SK-N-SH treated with all-trans-retinoic acid at 6 μM for 48 hours (cell line): ENCODE measurements at regions not wholly inside any gene's neighbourhood (a gene's known extent, or its start where the extent isn't known, plus 50 kb on each side); places are given as distances from the start of the nearest gene placed in this dataset.

Experiments used
- ATAC-seq: fragments of 200-7000 bp; cut with Tn5 transposase; 3 replicates; pipeline ENCODE4 v1.9.1; 2020; ENCODE audit warnings: mild to moderate bottlenecking, moderate library complexity
- ARNTL ChIP-seq: fragments of 450-650 bp; formaldehyde crosslinking; IDR thresholded peaks from 2 replicates; pipeline ENCODE4 v1.5.0; 2020; ENCODE audit warnings: low read depth, mild to moderate bottlenecking, moderate library complexity, borderline replicate concordance
- CSDC2 ChIP-seq: fragments of 250-450 bp; sonication (Bioruptor Pico); IDR thresholded peaks from 2 replicates; pipeline ENCODE4 v1.5.0; 2020; ENCODE audit warnings: mild to moderate bottlenecking, moderate library complexity
- ISL1 ChIP-seq: fragments of 250-450 bp; sonication (Bioruptor Pico); IDR thresholded peaks from 2 replicates; pipeline ENCODE4 v2.1.2; 2022; ENCODE audit warnings: mild to moderate bottlenecking, moderate library complexity
- PPARA ChIP-seq: fragments of 250-450 bp; sonication (Bioruptor Pico); IDR thresholded peaks from 2 replicates; pipeline ENCODE4 v1.5.0; 2020; ENCODE audit warnings: mild to moderate bottlenecking, borderline replicate concordance
- RARB ChIP-seq: fragments of 250-450 bp; sonication (Bioruptor Pico); IDR thresholded peaks from 2 replicates; pipeline ENCODE4 v1.8.0; 2021; ENCODE audit warnings: mild to moderate bottlenecking, moderate library complexity
- TCF4 ChIP-seq: fragments of 250-450 bp; sonication (Bioruptor Pico); IDR thresholded peaks from 2 replicates; pipeline ENCODE4 v1.8.0; 2021; ENCODE audit warnings: mild to moderate bottlenecking, moderate library complexity, borderline replicate concordance
- TSHZ2 ChIP-seq: fragments of 250-450 bp; sonication (Bioruptor Pico); IDR thresholded peaks from 2 replicates; pipeline ENCODE4 v1.5.0; 2020; ENCODE audit warnings: mild to moderate bottlenecking, moderate library complexity
- ZC3H10 ChIP-seq: fragments of 250-450 bp; sonication (Bioruptor Pico); IDR thresholded peaks from 2 replicates; pipeline ENCODE4 v1.5.1; 2021; ENCODE audit warnings: mild to moderate bottlenecking, moderate library complexity
- ZFP3 ChIP-seq: fragments of 250-450 bp; sonication (Bioruptor Pico); IDR thresholded peaks from 2 replicates; pipeline ENCODE4 v1.5.0; 2020; ENCODE audit warnings: mild to moderate bottlenecking, moderate library complexity
- ZFP30 ChIP-seq: fragments of 450-650 bp; formaldehyde crosslinking; IDR thresholded peaks from 2 replicates; pipeline ENCODE4 v1.5.0; 2022; ENCODE audit warnings: mild to moderate bottlenecking, moderate library complexity
- ZNF565 ChIP-seq: fragments of 450-650 bp; formaldehyde crosslinking; conservative IDR thresholded peaks from 2 replicates; pipeline ENCODE4 v1.5.0; 2020; ENCODE audit warnings: low read depth, mild to moderate bottlenecking, moderate library complexity
- ZNF8 ChIP-seq: fragments of 450-650 bp; formaldehyde crosslinking; IDR thresholded peaks from 2 replicates; pipeline ENCODE4 v1.5.0; 2020; ENCODE audit warnings: mild to moderate bottlenecking, moderate library complexity
- TF ChIP-seq, protein P1 (sequence below): fragments of 250-450 bp; sonication (Bioruptor Pico); IDR thresholded peaks from 2 replicates; pipeline ENCODE4 v1.5.1; 2021; ENCODE audit warnings: mild to moderate bottlenecking, moderate library complexity
- TF ChIP-seq, protein P2 (sequence below): fragments of 250-450 bp; sonication (Bioruptor Pico); IDR thresholded peaks from 2 replicates; pipeline ENCODE4 v1.8.0; 2021; ENCODE audit warnings: low read depth, mild to moderate bottlenecking, moderate library complexity, borderline replicate concordance
- TF ChIP-seq, protein P3 (sequence below): fragments of 250-450 bp; sonication (Bioruptor Pico); IDR thresholded peaks from 2 replicates; pipeline ENCODE4 v1.8.0; 2020; ENCODE audit warnings: mild to moderate bottlenecking, moderate library complexity, borderline replicate concordance
- TF ChIP-seq, protein P4 (sequence below): fragments of 250-450 bp; sonication (Bioruptor Pico); IDR thresholded peaks from 2 replicates; pipeline ENCODE4 v1.5.1; 2020; ENCODE audit warnings: low read depth, mild to moderate bottlenecking, moderate library complexity

GRCh38 chrX:121109986-121110385 lies 62.6 kb downstream of the GLUD2 start (continued):
- TF ChIP-seq ARNTL = no peak
- TF ChIP-seq RARB = no peak
- TF ChIP-seq, all 23 proteins: peak for 0

GRCh38 chrX:121110536-121110935 lies 63.1 kb downstream of the GLUD2 start:
- TF ChIP-seq ZFP3 (CRISPR knock-in tag) (no peak), ZNF8 (peak; percentile 87)
- ATAC-seq = no peak

DNA sequence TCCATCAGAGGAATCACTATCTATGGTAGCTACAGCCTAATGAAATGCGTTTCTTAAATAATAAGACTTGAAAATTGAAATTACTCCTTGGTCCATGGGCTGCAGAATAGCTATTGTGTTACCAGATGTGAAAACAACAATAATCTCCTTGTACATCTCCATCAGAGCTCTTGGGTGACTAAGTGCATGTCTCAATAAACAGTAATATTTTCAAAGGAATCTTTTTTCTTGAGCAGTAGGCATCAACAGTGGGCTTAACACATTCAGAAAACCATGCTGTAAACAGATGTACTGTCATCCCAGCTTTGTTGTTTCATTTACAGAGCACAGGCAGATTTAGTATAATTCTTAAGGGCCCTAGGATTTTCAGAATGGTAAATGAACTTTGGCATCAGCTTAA lies 67.3 kb downstream of the GLUD2 start:
- TF ChIP-seq, protein P1, sequence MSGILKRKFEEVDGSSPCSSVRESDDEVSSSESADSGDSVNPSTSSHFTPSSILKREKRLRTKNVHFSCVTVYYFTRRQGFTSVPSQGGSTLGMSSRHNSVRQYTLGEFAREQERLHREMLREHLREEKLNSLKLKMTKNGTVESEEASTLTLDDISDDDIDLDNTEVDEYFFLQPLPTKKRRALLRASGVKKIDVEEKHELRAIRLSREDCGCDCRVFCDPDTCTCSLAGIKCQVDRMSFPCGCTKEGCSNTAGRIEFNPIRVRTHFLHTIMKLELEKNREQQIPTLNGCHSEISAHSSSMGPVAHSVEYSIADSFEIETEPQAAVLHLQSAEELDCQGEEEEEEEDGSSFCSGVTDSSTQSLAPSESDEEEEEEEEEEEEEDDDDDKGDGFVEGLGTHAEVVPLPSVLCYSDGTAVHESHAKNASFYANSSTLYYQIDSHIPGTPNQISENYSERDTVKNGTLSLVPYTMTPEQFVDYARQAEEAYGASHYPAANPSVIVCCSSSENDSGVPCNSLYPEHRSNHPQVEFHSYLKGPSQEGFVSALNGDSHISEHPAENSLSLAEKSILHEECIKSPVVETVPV (CRISPR knock-in tag) = no peak
- TF ChIP-seq ZFP30 (CRISPR knock-in tag) = no peak
- TF ChIP-seq ZNF565 (CRISPR knock-in tag) = no peak
- no peak for TF ChIP-seq ZC3H10 (CRISPR knock-in tag)
- no peak for TF ChIP-seq PPARA
- TF ChIP-seq TCF4 = no peak

DNA sequence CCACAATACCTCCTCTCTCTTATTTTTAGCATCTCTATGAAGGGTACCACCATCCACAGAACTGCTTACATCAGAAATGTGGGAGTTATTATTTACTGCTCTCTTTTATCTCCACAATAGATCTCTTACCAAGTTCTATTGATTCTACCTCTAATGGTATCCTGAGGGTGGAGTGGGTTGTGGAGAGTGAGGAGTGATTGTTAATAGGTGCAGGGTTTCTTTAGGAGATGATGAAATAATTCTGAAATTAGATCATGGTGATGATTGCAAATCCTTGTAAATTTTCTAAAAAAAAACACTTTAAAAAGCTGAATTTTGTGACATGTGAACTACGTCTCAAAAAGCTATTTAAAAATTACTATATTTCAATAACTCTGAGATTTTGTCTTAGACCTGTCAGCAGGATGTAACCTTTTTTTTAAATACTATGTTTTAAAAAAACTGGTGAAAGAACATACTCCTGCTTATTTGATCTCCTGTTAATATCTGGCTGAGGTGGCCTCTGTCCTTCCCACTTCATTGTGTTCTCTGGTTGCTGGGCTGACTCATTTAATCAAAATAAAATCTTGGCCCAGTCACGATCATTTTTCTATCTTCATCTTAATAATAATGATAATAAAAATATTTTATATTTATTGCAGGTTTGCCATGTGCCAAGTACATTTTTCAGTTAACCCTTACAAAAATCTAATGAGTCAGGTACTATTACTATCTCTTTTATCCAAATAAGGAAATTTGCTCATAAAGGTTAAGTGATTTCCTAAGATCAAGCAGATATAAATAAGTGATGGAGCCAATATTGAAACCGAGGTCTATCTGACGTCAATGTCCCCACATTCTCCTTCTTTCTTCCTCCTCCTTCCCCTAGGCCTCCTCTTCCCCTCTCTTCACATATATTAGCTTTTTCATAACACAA lies 73.5 kb downstream of the GLUD2 start:
- TF ChIP-seq ZC3H10 (CRISPR knock-in tag) (no peak), ARNTL (no peak), ZNF8 (no peak), PPARA (no peak), ISL1 (CRISPR knock-in tag) (no peak), TSHZ2 (CRISPR knock-in tag) (no peak), ZNF565 (CRISPR knock-in tag) (no peak), CSDC2 (CRISPR knock-in tag) (no peak)
- TF ChIP-seq, protein P2, sequence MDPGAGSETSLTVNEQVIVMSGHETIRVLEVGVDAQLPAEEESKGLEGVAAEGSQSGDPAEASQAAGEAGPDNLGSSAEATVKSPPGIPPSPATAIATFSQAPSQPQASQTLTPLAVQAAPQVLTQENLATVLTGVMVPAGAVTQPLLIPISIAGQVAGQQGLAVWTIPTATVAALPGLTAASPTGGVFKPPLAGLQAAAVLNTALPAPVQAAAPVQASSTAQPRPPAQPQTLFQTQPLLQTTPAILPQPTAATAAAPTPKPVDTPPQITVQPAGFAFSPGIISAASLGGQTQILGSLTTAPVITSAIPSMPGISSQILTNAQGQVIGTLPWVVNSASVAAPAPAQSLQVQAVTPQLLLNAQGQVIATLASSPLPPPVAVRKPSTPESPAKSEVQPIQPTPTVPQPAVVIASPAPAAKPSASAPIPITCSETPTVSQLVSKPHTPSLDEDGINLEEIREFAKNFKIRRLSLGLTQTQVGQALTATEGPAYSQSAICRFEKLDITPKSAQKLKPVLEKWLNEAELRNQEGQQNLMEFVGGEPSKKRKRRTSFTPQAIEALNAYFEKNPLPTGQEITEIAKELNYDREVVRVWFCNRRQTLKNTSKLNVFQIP (CRISPR knock-in tag) = no peak
- TF ChIP-seq, protein P3, sequence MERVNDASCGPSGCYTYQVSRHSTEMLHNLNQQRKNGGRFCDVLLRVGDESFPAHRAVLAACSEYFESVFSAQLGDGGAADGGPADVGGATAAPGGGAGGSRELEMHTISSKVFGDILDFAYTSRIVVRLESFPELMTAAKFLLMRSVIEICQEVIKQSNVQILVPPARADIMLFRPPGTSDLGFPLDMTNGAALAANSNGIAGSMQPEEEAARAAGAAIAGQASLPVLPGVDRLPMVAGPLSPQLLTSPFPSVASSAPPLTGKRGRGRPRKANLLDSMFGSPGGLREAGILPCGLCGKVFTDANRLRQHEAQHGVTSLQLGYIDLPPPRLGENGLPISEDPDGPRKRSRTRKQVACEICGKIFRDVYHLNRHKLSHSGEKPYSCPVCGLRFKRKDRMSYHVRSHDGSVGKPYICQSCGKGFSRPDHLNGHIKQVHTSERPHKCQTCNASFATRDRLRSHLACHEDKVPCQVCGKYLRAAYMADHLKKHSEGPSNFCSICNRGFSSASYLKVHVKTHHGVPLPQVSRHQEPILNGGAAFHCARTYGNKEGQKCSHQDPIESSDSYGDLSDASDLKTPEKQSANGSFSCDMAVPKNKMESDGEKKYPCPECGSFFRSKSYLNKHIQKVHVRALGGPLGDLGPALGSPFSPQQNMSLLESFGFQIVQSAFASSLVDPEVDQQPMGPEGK (CRISPR knock-in tag) = no peak
- TF ChIP-seq, protein P4, sequence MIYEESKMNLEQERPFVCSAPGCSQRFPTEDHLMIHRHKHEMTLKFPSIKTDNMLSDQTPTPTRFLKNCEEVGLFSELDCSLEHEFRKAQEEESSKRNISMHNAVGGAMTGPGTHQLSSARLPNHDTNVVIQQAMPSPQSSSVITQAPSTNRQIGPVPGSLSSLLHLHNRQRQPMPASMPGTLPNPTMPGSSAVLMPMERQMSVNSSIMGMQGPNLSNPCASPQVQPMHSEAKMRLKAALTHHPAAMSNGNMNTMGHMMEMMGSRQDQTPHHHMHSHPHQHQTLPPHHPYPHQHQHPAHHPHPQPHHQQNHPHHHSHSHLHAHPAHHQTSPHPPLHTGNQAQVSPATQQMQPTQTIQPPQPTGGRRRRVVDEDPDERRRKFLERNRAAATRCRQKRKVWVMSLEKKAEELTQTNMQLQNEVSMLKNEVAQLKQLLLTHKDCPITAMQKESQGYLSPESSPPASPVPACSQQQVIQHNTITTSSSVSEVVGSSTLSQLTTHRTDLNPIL (CRISPR knock-in tag) = no peak
- TF ChIP-seq, protein P1 (CRISPR knock-in tag) = no peak
- no peak for ATAC-seq

More for the DNA sequence above, 67.3 kb downstream of the GLUD2 start:
- ATAC-seq = no peak
